ENCODE measurements at regions not wholly inside any gene's neighbourhood (a gene's known extent, or its start where the extent isn't known, plus 50 kb on each side); places are given as distances from the start of the nearest gene placed in this dataset.

DNA sequence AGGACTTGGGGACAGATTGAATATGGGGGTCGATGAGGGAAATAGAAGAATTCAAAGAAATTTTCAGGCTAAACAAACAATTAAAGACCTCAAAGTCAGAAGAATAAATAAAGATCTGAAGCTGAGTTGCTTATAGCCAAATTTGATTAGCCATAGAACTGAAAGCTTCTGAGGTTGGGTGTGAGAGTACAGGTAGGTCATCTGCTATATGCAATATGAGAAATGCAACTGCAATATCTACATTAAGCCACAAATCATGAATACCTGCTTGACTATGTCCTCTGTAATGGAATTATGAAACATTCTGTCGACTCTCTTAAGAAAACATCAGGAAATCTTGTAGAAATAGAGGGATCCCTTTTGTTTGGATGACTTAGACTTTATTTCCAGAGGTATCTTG is 192.1 kb upstream of the PCDH15 start:
- DNase-seq (ENCODE audit: low read depth in 3 of 3): no peak

DNA sequence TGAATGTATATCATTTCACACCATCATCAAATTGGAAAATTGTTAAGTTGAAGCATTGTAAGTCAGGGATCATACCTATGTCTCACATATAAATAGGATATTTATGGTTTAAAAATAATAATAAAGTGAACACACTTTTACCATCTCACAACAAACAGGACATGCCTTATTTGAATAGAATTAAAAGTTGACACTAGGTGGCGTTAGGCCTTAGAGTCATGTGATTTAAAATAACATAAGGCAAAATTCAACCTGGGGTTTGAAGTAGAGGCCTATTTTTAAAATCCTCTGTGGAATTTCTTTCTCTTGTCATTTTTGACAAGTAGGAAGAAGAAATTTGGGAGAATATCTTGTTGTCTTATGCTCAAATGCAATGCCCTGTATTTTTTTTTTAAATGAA is 184.7 kb upstream of the PCDH15 start:
- DNase-seq (ENCODE audit: low read depth in 3 of 3): no peak

DNA sequence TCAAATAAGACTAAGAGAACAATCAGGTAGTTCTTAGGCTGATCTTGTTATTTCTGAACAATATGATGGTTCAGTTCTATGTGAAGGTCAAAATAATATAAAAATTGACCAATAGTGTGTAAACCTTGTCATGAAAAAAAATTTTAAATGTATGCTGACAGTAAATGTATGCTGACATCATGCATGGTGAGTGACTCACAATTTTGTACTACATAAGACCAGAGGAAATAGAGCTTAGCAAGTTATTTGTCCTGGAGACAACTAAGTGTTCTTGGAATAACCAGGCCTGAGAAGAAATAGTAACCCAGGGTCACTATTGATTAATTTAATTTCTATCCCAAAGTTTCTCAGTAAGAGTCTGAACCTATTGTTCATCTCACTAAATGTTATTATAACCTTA is 182.2 kb upstream of the PCDH15 start:
- DNase-seq (ENCODE audit: low read depth in 3 of 3): no peak

DNA sequence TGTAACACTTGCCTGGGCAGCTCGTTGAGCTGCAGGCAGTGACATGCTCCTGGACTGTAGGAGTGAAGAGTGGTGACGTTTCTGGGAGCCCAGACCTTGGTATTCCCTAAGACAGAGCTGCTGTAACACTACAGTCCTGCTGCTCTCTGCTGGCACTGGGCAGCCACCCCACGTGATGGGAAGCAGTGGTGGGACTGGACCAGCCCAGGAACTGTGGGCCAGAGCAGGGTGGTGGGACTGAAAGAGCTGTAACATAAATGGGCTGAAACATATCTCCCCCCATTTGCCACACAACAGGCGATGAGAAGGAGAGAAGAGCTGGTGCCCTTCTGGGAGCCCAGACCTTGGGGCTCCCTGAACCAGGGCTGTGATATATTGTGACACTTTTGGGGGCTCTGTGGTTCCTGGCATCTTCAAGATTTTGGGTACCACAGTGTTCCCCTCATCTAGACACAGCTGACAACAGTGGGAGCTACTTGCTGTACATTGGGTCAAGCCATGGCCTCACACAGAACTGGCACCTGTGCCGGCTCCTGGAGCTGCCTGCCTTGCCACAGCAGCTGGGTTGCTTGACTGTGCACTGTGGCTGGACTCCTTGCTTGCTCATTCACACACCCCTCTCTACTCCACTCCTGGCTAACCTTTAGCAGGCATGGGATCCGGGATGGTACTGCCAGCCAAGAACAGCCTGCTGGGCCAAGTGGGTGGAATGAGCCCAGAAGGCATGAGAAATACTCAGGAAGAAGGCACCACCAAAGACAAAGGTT is 161.3 kb upstream of the PCDH15 start:
- no peak for DNase-seq (ENCODE audit: low read depth in 3 of 3)

DNA sequence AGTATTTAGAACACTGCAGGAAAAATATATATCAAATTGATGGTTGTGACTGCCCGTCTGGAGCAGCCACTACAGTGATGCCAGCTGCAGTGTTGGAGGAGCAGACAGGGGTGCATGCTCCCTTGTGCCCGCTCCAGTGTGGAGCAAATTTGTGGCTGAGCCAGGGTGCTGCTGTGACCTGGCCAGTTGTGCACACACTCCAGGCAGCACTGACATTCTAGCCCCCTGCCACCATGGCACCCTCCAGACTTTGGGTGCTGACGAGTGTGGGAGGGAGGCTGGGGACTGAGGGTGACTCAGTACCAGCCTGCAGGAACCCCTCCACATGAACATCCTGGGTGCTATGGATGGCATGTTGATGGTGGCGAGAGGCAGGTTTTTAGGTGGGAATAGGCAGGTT is 160.0 kb upstream of the PCDH15 start:
- no peak for DNase-seq (ENCODE audit: low read depth in 3 of 3)

DNA sequence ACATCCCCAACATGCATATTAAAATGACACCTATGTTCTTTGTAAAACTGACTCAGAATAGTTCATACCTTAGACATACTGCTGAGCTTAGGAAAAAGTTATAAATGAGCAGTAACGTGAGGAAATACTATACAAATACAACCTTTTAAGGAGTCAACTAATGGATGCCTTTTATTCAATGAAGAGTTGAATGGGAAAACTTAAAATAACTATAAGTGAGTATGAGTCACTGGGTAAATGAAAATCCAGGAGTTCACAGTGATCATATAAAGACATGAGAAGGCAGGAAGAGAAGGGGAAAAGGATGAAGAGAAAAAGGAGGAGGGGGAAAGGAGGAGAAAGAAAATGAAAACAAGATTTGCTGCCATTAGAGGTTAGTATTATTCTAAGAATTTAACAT is 157.8 kb upstream of the PCDH15 start:
- DNase-seq (ENCODE audit: low read depth in 3 of 3): no peak

DNA sequence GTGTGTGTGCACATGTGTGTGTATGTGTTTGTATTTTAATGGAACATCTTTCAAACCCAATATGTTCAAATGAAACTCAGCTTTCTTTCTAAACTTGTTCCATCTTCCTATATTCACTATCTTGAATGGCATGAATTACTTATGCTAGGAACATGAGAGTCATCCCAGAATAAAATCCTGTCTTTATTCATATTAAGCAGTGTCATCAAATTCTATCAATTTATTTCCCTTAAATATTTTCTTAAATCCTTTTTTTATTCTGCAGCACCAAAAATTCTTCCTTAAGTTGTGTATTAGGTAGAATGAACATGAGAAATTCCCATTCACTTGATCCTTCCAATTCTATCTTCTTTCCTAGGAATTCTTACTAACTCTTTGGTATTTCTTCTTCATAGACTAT is 146.6 kb upstream of the PCDH15 start:
- no peak for DNase-seq (ENCODE audit: low read depth in 3 of 3)

DNA sequence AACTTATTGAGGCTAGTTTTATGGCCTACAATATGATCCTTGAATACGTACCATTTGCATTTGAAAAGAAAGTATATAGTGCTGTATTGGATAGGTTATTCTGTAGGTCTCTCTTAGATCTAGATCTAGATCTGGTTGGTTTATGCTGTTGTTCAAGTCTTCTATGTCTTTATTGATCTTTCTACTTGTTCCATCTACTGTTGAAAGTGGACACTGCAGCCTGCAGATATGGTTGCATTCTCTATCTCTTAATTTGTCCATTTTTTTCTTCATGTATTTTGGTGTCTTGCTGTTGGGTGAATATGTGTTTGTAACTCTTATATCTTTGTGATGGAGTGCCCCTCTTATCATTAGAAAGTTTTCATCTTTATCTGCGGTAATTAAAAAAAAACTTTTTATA is 139.4 kb upstream of the PCDH15 start:
- no peak for DNase-seq (ENCODE audit: low read depth in 3 of 3)

DNA sequence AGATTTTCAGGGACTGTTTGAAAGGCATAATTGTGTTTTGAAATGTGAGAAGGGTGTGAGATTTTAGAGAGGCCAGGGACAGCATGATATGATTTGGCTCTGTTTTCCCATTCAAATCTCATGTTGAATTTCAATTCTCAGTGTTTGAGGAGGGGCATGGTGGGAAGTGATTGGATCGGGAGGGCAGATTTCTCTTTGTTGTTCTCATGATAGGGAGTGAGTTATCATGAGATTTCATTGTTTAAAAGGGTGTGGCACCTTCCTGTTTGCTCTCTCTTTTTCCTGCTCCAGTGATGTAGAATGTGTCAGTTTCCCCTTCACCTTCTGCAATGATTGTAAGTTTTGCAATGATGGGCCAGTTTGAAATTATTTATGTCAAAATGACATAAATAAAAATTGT is 113.0 kb upstream of the PCDH15 start:
- DNase-seq (ENCODE audit: low read depth in 3 of 3): no peak

DNA sequence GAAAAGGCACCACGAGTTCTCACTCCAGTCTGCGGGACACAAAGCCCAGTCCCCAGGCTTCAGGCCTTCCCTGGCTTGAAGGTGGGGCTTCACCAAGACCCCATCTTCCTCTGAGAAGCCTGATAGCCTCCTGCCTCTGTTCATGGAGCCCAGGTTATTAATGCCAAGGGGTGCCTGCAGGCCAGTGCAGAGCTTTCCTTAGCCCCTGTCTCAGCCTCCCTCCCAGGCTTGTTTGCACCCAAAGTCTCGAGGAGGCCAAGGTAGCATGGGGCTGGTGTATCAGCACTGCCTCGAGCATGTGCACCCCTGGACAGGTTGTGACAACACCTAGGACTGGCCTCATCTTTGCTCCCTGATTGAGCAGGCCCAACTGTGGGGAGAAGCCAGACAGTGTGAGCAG is 108.1 kb upstream of the PCDH15 start:
- no peak for DNase-seq (ENCODE audit: low read depth in 3 of 3)

DNA sequence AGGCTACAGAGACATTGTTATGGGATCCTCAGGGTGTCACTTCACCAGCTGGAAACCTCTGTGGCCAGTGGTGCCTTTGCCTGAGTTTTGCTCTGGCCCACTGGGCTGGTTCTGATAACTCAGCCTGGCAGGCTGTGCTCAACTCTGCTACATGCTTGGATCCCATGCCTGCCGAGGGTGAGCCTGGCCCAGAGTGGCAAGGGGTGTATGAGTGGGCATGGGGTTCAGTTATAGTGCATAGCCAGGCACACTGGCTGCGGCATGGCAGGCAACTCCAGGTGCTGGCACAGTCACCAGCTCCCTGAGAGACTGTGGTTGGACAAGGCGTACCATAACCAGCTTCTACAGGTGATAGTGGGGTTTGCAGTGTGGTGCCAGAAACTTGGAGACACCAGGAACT is 107.0 kb upstream of the PCDH15 start:
- no peak for DNase-seq (ENCODE audit: low read depth in 3 of 3)

DNA sequence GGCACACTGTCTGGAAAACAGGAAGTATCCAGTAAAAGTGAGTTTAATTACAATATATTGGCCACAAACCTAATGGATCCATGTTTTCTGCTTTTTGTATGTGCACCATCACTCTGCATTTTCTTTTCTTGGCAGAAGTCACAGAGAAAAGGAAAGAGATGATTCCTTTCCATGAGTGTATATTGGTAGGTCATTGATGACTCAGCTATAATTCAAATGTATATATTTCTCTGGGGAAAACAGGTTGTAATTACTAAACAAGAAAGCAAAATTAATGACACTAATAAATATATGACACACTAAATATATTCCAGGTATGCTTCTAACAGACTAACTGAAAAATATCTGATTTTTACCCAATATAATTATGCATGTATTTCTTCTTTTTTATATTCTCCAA is 105.9 kb upstream of the PCDH15 start:
- no peak for DNase-seq (ENCODE audit: low read depth in 3 of 3)

DNA sequence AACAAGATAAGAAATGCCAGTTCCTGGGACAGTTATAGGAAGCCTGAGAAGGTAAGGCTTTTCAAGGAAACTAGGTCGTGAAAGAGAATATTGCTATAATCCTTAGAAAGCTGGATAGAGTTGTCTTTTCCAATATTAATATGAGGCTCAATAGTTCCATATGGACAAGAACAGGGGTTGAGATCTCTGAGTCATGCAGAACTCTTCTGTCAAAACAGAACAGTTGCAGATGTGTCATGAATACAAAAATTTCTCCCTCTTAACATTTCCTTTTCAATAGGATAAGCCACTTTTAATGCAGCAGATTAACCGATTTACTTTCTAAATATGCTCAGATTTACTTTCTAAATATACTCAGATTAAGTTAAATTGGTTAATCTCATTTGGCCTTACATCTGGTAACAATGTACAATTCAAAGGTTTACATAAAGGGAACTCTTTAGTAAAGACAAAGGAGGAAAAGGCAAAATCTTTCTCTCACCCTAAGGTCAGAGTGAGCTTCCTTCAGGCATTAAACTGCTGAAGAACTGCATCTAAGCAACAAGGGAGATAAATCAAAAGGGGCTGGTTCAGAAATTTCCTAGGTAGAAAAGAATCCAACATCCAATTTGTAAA is 104.7 kb upstream of the PCDH15 start:
- no peak for DNase-seq (ENCODE audit: low read depth in 3 of 3)

DNA sequence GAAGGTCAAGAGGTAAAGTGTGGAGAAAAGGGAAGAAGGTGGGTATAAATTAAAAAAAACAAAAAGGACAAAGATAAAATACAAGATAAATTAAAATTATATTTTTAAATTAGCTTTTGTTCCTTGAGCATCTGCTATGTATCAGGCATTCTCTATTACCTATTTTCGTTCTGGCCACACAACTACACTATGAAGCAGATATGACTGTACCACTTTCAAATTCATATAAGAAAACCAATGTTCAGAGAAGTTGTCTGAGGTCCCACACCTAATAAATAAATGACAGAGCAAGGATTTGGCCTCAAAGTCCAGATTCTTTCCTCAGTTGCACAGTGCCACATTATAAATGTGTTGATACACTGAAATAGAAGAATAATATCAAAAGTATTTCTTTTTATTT is 103.8 kb upstream of the PCDH15 start:
- no peak for DNase-seq (ENCODE audit: low read depth in 3 of 3)

DNA sequence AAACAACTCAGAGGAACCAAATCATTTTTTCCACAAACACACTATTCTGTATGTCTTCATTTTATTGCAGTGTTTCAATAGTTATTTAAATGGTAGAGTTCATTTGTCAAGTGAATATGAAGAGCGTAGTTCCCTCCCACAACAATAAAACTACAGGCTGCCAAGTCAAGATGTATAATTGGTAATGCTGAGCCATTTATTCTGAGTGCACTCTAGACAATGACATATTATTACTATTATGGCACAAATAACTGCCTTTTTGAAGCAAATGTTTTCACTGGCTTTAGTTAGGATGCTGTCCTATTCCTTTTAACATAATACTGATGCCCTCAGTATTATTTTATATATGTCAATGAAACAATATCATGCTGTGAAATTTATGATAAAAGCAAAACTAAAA is 102.7 kb upstream of the PCDH15 start:
- no peak for DNase-seq (ENCODE audit: low read depth in 3 of 3)

DNA sequence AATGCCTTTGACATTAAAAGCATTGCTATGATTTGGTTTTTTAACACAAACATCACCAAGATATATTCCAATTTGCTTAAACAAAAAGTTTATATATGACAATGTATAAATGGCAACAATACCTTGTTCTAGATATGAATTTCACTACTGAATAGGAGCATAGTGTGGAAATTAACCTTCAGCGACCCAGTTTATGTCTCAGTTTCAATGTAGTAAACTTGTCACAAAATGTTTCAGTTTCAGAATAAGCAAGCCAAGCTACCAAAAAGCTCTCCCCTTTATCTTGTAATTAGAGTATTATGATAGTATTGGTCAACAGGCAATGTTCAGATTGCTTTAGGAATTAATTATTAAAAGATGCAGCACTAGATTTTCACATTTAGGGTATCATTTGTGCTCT is 99.6 kb upstream of the PCDH15 start:
- DNase-seq (ENCODE audit: low read depth in 3 of 3): no peak

DNA sequence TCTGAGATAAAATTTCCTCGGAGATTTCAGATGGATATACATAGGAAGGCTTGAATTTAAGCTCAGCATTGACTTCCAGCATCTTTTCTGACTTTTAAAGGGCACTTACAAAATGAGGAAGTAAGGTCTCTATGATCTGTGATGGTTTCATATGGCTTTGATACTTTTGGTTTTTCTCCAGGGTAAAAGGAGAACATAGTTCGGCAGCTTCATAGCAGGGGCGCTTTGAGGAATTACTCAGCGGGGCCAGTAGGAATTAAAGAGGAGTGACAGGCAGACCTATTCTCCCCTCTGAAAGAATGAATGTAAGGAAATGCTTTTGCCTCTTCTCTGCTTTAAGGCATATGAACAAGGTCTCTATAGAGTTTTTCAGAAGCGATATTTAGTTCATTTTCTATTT is 80.0 kb upstream of the PCDH15 start:
- DNase-seq (ENCODE audit: low read depth in 3 of 3): no peak

DNA sequence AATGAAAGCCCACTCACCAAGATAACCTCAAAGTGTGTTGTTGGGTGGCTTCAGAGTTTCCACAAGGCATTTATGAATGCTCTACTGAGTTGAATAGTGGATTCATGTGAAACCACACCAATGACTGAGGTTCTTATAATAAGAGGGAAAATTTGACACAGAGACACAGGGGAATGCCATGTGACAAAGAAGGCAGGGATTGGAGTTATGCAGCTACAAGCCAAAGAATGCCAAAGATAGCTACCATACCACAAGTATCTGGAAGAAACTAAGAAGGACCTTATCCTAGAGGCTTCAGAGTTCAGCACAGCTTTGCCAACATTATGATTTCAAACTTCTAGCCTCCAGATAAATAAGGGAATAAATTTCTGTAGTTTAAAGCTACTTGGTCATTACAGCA is 68.0 kb upstream of the PCDH15 start:
- no peak for DNase-seq (ENCODE audit: low read depth in 3 of 3)

DNA sequence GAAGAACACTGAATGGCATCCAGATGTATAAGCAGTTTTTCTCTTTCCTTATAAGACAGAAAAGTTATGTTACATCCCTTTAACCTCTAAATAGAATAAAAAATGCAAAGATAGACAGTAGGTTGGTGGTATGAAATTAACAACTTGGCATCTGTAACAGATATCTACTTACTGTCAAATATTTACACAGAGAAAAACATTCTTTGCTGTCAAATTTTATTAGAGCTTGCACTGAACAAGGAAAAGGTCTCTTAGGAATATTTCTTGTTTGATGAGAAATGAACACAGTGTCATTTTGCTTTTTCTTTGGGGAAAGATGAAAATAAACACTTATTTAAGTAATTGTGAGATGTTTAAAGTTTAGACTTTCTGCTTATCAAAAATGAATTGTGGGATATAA is 65.6 kb upstream of the PCDH15 start:
- no peak for DNase-seq (ENCODE audit: low read depth in 3 of 3)

DNA sequence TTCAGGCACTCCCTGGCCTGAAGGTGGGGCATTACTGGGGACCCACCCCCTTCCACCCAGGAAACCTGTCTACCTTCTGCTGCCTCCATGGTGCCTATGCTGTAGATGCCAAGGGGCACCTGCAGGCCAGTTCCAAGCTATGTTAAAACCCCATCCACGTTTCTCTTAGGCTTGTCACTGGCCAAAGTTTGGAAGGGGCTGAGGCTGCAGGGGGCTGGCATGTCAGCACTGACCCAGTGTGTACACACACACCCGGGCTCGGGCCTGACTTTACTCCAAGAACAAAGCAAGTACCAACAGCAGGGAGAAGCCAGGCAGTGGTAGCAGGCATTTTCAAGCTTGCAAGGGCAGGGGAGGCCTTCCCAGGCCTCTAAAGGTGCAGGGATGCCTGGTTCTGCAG is 53.8 kb upstream of the PCDH15 start:
- DNase-seq (ENCODE audit: low read depth in 3 of 3): no peak

DNA sequence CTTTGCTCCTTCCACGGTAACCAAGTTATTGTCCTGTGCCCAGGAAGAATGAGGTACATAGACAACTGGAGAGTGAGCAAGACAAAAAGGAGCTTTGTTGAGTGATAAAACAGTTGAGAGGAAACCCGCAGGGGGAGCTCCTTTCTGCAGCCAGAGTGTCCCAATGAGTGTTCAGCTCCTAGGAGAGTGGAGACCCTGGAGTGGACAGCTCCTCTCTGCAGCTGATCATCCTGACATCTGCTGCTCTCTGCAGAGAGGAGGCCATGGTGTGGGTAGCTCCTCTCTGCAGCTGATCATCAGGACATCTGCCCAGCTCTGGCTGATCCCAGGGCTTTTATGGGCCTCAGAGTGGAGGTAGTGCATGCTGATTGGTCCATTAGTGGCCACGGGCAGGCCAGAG is 53.4 kb upstream of the PCDH15 start:
- no peak for DNase-seq (ENCODE audit: low read depth in 3 of 3)

DNA sequence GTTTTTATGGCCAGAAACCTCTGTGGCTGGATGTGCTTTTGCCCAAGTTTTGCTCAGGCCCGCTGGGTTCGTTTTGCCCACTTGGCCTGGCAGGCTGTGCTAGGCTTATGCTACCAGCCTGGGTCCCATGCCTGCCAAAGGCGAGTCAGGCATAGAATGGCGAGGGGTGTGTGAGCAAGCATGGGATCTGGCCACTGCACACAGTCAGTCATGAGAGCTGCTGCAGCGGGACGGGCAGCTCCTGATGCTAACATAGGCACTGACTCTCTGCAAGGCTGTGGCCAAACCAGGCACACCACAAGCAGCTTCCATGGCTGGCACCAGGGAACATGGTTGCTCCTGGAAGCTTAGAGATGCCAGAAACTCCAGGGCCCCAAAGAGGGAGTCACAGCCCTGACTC is 52.9 kb upstream of the PCDH15 start:
- DNase-seq (ENCODE audit: low read depth in 3 of 3): no peak

Measured in stimulated activated CD4-positive, alpha-beta T cell treated with anti-CD3 and anti-CD28 coated beads, TNF-alpha, amount 100 ng/mL, for 24 hours (primary cell).